Inferior parietal cortex (tissue), 1 donor: ENCODE measurements at regions not wholly inside any gene's neighbourhood (a gene's known extent, or its start where the extent isn't known, plus 50 kb on each side); places are given as distances from the start of the nearest gene placed in this dataset.

Source experiments
- DNase-seq: peaks from one replicate; pipeline ENCODE4 v3.0.0-alpha.2; 2016; ENCODE audit errors: extremely low spot score

DNA sequence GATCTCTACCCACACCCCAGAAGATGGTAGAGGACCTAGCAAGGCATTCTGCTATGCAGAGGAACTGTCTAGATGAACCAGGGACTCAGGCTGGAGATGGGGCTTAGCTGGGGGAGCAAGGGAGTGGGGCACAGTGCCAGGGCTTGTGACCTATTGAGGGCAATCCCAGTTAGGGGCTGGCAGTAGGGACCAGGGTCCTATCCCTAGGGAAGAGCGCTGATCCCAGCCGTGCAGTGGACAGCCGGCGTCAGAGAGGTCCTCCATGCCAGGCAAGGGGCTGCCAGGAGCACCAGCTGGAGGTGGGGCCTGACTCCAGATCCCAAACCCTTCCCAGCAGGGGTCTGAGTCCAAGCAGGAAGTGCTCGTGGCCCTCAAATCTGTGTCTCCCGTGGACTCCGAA is 52.7 kb upstream of the NEURL1B start:
- DNase-seq: no peak

DNA sequence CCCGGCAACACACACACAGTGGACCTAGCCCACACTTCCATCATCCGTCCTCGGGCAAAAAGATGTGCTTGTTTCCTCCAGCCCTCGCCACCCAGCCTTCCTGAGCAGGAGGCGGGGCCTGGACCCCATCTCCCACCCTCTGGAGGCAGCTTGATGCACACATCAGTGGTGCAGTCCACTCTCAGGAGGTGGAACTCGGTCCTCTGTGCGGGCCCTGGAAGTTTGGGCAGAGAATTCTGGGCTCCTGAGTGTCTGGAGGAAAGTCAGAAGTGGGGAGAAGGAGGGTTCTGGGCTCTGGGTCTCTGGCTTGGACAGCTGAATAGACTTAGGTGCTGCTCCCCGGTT is 54.0 kb upstream of the NEURL1B start:
- DNase-seq: no peak

DNA sequence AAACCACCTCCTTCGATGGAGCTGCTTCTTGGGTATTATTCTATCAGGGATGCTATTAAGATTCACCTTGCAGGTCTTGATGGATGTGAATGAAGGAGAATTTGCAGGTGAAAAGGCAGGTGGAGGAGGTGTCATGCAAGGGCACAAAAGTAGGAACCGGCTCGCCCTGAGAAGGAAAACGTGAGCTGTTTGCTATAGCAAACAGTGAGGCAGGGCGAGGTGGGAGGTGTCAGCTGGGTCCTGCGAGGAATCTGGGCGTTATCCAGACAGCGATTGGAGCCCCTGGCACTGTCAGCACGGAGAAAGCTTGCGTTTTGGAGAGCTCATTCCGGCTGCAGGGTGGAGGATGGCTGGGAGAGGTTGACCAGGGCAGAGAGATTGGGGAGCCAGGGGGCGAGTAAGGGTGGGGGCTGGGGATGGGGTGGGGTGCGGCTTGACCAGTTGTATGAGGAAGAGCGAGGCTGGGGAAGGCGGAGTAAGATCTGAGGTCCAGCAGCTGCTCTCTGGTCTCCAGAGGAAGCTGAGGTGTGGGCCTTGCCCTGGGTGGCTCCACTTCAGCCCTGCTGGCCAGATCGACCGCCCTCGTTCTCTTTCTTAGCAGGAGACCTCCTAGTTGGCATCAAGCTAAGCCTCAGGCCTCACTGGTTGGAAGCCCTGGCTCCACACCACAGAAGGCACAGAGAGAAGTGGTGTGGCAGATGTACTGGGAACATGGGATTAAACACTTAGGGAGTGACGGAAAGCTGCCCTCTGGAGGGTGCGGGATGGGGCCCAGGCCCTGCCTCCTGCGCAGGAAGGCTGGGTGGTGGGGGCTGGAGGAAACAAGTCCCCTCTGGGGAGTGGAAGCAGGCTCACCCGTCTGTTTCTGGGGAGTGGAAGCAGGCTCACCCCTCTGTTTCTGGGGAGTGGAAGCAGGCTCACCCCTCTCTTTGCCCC is 54.7 kb upstream of the NEURL1B start:
- DNase-seq: no peak

DNA sequence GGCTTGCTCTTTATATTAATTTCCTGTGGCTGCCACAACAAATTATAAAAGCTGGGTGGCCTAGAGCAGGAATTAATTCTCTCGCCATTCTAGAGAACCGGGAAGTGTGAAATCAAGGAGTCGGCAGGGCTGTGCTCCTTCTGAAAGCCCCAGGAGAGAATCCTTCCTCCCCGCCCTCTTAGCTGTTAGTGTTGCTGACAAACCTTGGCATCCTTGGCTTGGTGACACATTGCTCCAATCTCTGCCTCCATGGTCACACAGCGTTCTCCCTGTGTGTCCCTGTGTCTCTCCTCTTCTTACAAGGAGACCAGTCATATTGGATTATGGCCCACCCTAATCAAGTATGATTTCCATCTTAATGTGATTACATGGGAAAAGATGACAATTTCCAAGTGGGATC is 55.9 kb upstream of the NEURL1B start:
- no peak for DNase-seq

DNA sequence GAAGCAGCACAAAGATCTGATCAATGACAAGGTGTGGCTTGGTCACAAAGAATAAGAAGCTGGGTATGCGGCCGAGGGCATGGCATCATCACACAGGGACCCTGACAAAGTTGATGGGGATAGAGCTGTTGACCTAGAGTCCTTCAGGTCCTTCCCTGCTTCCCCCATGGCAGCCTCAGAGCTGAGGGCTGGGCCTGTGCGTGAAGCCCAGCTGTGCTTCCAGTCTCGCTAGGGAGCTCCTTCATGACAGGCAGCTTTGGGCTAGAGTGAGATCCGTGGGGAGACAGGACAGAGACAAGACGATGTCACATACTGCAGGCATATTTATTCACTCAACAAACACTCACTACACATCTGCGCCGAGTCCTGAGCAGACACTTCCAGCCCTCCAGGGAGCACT is 56.4 kb upstream of the NEURL1B start:
- no peak for DNase-seq

DNA sequence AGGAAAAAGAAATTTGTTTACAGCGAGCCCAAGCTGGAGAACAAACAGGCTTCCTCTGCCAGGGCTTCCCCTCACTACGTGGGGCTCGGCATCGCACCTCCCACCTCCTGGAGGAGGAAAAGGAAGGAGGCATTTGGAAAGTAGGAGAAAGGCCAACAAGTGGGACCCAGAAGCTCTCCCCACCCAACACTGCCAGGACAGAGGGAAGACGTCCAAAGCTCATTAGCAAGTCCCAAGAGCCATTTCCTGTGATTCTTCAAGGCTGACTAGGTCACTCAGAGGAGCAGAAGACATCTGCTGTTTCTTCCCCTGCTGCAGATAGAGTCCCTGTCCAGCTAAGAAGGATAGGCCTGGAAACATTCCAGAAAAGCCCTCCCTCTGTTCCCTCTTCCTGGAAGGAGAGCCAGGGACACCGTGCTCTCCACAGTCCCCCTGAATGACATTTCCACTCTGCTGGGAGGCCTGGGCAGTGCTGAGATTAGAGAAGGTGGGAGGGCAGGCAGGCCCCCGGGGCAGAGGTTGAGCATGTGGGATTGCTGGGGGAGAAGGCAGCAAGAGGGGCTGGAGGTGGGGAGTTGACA is 57.0 kb upstream of the NEURL1B start:
- DNase-seq: no peak

DNA sequence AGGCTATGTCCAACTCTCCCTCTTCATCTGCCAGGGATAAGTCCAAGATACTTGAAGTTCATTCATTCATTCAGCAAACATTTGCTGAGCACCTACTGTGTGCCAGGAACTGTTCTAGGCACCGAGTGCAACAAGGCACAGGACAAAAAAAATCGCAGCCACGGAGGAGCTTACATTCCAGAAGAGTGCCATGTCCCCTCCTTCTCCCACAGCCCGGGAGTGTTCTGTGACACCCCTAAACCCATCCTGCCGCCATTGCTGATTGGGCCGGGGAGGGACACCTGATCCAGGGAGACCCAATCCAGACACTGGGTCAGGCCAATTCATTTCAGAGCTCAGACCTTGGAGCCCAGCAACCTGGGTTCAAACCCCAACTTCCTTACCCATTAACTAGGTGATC is 58.1 kb upstream of the NEURL1B start:
- DNase-seq: no peak

DNA sequence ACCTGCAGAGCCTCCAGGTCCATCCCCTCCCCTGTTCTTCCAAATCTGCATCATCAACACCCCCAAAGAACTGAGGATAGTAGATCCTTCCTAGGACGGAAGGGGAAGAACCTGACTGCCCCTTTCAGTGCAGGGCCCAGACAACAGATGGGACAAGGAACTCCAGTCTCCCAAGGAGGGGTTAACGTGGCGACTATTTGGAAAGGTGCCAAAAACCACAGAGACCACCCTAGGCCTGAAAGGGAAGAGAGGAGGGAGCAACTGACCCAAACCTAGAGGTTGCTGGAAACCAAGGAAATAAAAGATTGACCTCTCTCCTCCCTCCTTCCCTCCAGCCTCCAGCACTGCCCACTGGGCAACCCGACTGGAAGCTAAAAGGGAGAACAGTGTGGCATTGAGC is 59.7 kb upstream of the NEURL1B start:
- no peak for DNase-seq

DNA sequence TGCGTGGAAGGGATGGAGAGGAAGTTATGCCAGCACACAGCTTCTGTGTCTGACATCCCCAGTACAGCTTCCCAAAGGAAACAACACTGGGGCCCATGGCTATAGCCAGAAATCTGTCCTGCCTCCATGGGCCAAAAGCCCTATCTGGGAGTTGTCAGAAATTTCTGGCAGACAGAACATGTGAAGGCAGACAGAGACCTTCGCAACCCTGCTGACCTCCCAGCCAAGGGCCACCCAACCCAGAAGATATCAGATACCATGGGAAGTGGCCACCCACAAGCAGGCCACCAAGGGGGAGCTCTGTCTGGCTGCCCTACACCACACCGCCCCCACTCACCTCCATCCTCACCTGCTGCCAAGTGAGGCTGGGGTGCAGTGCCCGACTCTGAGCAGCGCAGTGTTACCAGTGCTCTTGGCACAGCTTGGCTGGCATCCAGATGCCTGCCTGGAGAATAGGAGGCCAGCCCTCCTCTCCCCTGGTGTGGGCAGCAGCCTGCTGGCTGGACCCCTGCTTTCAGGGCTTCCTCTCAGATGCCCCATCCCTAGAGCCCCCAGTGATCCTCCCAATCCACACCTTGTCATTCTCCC is 61.6 kb upstream of the NEURL1B start:
- DNase-seq: no peak

DNA sequence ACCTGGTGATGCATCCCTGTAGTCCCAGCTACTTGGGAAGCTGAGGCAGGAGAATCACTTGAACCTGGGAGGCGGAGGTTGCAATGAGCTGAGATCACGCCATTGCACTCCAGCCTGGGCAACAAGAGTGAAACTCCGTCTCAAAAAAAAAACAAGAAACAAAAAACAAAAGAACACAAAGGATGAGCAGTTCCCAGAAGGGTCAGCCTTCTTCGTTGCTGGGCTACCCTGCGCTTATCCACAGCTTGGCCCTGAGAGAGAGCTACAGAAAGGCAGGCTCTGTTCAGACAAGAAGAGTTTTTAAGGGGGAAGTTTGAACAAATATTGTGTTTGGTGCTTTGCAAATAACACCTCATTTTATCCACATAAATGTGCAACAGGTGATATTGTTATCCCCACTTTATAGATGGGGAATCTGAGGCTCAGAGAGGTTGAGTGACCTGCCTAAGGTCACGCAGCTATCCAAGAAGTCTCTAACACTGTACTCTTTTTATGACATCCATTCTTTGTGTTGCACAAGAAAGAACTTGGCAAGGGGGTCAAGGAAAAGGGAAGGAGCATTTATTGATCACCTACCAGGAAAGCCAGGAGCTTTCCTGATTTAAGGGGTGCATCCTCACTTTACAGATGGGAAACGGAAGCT is 63.7 kb upstream of the NEURL1B start:
- no peak for DNase-seq

DNA sequence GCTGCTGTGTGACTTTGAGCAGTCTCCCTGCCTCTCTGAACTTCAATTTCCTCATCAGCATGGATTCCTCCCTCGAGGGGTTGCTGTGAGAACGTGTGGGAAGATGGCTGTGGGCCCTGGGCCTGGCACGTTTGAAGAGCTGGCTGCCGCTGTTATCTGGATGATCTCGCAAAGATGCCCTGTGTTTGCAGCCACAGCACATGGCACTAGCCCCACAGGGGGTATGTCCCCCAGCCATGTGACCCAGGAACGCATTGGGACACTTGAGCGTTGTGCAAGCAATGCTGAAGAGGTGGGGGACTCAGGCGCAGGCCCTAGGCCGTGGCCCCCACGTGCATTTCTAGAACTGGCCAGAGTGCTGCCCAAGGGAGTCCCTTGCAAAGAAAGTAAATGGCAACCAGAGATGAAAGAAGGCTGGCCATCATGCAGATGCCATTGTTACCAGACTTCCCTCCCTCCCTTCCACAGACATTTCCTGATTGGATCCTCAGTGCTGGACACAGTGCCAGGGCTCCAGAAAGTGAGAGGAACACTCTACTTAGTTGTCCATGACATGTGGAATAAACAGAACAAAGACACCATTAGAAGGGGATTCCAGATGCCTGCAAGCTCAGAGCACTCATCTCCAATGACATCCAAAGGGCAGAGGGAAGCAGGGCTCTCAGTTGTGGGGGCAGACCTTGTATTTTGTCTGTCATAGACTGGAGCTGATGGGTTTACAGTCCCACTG is 65.1 kb upstream of the NEURL1B start:
- DNase-seq: no peak

DNA sequence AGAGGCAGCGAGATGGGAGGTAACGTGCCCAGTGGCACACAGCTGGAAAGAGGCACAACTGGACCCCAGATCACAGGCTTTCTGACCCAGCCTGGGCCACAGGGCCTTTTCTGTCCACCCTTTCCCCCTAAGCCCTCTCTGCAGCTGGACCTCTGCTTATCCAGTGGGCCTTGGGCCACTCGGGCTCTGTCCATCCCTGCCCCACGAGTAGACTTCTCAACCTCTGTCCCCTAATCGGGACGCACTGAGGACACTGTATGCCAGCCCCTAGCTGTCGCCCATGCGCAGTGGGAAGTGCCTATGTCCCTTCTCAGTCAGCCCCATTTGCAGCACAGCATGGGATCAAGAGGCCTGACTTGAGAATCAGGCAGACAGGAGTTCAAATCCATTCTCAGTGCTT is 65.6 kb upstream of the NEURL1B start:
- DNase-seq: no peak

DNA sequence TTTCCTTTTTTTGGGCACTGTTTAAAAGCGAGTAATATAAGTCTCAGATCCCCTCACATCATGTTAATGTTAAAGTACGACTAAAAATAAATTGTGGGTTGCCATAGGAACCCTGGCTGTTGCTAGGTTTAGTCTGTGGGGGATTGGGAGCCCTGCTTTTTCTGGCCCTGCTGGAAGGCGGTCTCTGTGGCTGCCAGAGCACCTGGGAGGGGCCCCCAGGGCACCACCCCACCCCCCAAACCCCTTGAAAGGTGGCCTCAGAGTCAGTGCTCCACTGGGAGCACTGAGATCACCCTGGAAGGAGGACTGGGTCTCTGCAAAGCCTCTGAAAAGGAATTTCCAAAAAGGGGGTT is 66.2 kb upstream of the NEURL1B start:
- DNase-seq: peak; percentile 44

DNA sequence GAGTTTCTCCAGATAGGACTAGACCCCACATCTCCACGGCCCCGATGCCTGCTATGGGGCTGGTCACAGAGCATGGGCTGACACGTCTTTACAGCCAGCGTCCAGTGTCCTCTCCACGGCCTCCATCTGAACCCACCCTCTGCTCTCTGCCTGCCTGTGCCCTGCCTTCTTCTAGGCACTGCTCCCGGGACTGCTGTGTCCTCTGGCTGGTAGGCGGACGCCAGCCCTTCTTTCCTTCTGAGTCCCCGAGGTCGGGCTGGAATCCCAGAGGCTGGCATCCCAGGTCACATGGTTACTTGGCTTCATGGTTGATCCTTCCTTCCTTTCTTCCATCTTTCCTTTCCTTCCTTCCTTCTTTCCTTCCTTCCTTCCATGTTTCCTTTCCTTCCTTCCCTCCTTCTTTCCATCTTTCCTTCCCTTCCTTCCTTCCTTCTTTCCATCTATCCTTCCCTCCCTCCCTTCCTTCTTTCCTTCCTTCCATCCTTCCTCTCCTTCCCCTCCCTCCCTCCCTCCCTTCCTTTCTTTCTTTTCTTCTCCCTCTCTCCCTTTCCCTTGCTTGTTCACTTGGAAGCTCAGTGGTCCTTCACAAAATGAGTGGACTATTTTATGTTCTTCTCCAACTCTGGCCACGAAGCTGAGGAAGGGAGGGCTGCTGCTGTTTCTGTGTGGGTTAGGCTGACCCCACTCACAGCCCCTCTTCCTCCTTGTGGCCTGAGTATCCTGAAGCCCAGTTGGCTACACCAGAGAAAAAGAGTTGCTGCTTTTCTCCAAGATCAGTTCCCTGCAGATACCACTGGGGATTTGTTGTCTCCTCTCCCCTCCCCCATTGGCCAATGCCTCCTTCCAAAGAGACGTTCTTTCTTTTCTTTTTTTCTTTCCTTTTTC is 66.8 kb upstream of the NEURL1B start:
- DNase-seq: no peak

DNA sequence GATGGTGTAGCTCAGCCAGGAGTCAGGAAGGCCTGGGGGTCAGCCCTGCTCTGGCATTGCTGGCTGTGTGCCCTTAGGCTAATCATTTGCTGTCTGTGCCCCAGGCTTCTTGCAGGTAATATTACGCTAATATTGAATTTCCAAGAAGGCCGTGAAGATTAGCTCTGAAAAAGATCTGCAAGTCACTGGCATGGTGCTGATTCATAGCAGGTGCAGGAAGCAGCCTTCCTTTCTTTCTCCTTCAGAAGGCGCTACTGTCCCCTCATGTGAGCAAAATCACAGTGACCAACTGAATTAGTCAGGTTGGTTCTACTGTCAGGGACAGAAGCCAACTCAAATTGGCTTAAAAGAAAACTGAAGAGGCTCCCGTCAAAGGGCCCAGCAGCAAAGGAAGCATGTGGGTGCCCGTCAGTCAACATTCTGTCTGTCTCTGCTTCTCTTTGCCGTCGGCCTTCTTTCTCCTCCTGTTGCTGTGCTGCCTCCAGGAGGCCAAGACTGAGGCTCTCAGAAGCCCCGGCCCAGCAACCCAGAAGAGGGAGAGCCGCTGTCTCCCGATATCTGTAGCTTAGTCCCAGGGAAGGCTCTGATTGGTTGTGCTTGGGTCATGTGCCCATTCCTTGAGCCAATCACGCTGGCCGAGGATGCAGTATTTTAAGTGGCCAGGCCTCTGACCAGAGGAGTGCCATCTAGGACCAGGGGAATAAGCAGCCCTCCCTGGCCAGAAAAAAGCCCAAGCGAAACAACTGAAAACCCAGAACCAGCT is 67.8 kb upstream of the NEURL1B start:
- no peak for DNase-seq

DNA sequence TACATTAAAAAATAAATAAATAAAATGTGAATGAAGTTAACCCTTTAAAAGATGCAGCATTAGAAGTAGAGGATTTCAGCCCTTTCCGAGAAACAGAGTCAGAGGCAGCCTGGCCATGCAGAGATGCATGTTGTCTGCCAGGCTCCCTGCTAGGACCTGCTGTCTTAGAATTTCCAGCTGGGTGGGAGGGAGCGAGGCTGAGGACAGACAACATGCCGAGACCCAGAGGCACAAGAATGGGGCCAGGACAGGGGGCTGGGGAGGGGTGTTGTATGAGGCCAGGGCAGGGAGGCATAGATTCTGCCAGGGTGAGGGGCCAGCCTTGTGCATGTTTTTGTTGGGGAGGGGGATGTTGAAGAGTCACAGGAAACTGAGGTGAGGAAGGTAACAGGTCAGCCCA is 68.6 kb upstream of the NEURL1B start:
- no peak for DNase-seq

DNA sequence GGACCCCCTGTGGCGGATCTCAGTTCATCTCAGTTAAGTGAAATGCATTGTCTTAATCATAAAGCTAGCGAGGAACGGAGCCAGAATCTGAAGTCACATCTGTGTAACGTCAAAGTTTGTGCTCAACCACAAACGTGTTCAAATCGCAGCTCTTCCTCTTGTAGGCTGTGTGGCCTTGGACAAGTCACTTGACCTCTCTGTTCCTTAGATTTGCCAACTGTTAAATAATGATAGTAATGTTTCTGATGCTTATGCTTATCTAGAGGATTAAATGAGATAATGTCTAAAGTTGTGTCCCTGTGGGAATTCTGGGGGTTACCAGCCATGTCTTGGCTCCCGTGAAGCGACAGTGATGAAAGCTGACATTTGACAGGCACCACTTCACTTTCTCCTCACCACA is 69.2 kb upstream of the NEURL1B start:
- no peak for DNase-seq

DNA sequence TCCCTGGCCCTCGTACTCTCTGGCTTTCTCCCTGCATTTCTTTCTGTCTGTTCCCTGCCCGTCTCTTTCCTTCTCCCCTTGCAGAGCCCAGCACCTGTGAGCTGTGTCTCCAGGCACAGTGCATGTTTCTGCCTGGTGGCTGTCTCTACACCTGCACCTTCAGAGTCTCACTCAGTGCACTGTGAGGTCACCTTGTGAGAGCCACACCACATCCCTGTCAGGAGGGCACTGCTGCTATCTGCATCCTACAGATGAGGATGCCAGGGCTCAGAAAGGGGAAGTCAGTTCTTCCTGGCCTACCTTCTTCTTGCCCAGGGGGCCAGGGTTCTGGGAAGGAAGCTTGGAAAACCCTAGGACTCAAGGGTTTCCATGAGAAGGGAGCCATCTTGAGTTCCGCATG is 69.7 kb upstream of the NEURL1B start:
- no peak for DNase-seq

DNA sequence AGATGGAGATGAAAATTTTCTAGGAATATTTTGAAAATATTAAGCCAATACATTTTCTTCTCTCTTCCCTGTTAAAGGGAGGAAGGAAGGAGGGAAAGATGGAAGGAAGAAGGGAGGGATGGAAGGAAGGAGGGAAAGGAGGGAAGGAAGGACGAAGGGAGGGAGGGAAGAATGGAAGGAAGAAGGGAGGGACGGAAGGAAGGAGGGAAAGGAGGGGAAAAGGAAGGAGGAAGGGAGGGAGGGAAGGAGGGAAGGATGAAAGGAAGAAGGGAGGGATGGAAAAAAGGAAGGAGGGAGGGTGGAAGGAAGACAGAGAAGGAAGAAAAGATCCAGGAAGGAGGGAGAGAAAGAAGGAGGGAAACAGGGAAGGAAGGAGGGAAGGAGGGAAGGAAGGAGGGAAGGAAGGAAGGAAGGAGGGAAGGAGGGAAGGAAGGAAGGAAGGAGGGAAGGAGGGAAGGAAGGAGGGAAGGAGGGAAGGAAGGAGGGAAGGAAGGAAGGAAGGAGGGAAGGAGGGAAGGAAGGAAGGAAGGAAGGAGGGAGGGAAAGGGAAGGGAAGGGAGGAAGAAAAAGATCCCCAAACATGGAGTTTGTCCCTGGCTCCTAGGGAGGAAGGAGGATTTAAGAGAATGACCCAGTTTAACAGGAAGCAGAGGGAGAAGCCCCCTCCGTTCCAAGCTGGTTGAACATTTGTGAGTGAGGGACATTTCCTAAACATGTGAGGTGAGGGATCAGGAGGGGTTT is 70.3 kb upstream of the NEURL1B start:
- no peak for DNase-seq
